ENCODE measurements at regions not wholly inside any gene's neighbourhood (a gene's known extent, or its start where the extent isn't known, plus 50 kb on each side); places are given as distances from the start of the nearest gene placed in this dataset.

DNA sequence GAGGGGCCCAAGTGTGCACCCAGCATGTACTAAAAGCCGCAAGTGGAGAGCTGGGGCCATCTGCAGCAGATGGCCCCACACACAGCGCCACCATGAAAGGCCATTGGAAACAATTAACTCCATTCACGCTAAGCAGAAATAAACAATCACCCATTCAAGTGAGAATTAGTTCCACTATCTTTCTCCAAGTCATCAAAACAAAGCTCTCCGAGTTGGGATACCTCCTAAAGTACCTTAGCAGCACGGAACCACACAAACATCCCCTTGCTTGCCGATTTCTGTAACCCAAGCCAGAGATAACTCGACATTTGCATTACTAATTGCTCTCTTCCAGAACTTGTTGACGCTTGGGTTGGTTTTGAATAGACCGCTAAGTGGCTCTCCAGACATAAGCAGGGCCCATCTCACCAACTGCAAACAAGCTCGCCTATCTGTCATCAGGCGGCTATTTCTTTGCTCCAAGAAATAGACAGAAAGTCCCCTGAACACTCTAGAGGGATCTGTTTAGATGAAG lies 840.6 kb upstream of the SALL3 start:
- ATAC-seq: no peak
- no peak for TF ChIP-seq TCF4 (CRISPR knock-in tag; IDR thresholded peaks at IDR 0.05; ENCODE audit: borderline replicate concordance)
- no peak for TF ChIP-seq ZC3H10 (CRISPR knock-in tag; IDR thresholded peaks at IDR 0.05)
- TF ChIP-seq GLIS3 (CRISPR knock-in tag; IDR thresholded peaks at IDR 0.05): no peak
- TF ChIP-seq OSR1 (CRISPR knock-in tag; IDR thresholded peaks at IDR 0.05): no peak
- no peak for TF ChIP-seq ESRRG (CRISPR knock-in tag; IDR thresholded peaks at IDR 0.05)
- TF ChIP-seq ZFP3 (CRISPR knock-in tag; IDR thresholded peaks at IDR 0.05): no peak
- TF ChIP-seq, protein P1, sequence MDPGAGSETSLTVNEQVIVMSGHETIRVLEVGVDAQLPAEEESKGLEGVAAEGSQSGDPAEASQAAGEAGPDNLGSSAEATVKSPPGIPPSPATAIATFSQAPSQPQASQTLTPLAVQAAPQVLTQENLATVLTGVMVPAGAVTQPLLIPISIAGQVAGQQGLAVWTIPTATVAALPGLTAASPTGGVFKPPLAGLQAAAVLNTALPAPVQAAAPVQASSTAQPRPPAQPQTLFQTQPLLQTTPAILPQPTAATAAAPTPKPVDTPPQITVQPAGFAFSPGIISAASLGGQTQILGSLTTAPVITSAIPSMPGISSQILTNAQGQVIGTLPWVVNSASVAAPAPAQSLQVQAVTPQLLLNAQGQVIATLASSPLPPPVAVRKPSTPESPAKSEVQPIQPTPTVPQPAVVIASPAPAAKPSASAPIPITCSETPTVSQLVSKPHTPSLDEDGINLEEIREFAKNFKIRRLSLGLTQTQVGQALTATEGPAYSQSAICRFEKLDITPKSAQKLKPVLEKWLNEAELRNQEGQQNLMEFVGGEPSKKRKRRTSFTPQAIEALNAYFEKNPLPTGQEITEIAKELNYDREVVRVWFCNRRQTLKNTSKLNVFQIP (CRISPR knock-in tag; IDR thresholded peaks at IDR 0.05; ENCODE audit: borderline replicate concordance, low read depth): no peak
- TF ChIP-seq PPARA (CRISPR knock-in tag; IDR thresholded peaks at IDR 0.05; ENCODE audit: borderline replicate concordance): no peak
- TF ChIP-seq ISL1 (CRISPR knock-in tag; IDR thresholded peaks at IDR 0.05): no peak

DNA sequence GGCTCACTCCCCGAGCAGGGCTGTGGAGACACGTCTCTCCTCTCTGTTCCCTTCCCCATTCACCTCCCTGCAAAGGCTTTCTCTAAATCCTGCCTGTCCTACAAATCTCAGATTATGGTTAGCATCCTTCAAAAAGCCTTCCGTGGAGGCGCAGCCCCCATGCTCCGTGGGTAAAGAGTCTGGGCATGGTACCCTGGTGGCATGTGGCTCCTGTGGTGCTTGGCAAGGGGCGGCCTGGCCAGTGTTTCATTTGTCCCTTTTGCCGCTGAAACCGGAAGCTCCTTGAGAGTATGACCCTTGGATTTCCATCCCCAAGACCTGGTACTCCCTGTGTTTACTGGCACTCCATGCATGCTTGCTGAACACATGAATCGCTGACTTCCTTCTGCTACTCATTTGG lies 839.3 kb upstream of the SALL3 start:
- no peak for TF ChIP-seq ISL1 (CRISPR knock-in tag; IDR thresholded peaks at IDR 0.05)
- TF ChIP-seq ZNF70 (CRISPR knock-in tag; IDR thresholded peaks at IDR 0.05): no peak
- no peak for TF ChIP-seq ZNF8 (CRISPR knock-in tag; IDR thresholded peaks at IDR 0.05)
- no peak for TF ChIP-seq TCF4 (CRISPR knock-in tag; IDR thresholded peaks at IDR 0.05; ENCODE audit: borderline replicate concordance)
- TF ChIP-seq, protein P2, sequence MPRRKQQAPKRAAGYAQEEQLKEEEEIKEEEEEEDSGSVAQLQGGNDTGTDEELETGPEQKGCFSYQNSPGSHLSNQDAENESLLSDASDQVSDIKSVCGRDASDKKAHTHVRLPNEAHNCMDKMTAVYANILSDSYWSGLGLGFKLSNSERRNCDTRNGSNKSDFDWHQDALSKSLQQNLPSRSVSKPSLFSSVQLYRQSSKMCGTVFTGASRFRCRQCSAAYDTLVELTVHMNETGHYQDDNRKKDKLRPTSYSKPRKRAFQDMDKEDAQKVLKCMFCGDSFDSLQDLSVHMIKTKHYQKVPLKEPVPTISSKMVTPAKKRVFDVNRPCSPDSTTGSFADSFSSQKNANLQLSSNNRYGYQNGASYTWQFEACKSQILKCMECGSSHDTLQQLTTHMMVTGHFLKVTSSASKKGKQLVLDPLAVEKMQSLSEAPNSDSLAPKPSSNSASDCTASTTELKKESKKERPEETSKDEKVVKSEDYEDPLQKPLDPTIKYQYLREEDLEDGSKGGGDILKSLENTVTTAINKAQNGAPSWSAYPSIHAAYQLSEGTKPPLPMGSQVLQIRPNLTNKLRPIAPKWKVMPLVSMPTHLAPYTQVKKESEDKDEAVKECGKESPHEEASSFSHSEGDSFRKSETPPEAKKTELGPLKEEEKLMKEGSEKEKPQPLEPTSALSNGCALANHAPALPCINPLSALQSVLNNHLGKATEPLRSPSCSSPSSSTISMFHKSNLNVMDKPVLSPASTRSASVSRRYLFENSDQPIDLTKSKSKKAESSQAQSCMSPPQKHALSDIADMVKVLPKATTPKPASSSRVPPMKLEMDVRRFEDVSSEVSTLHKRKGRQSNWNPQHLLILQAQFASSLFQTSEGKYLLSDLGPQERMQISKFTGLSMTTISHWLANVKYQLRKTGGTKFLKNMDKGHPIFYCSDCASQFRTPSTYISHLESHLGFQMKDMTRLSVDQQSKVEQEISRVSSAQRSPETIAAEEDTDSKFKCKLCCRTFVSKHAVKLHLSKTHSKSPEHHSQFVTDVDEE (CRISPR knock-in tag; IDR thresholded peaks at IDR 0.05): no peak
- no peak for TF ChIP-seq CSDC2 (CRISPR knock-in tag; IDR thresholded peaks at IDR 0.05)
- TF ChIP-seq RARB (CRISPR knock-in tag; IDR thresholded peaks at IDR 0.05): no peak
- no peak for TF ChIP-seq OSR1 (CRISPR knock-in tag; IDR thresholded peaks at IDR 0.05)
- TF ChIP-seq PPARA (CRISPR knock-in tag; IDR thresholded peaks at IDR 0.05; ENCODE audit: borderline replicate concordance): no peak
- TF ChIP-seq, protein P1 (CRISPR knock-in tag; IDR thresholded peaks at IDR 0.05; ENCODE audit: borderline replicate concordance, low read depth): no peak
- no peak for TF ChIP-seq ZC3H10 (CRISPR knock-in tag; IDR thresholded peaks at IDR 0.05)
- TF ChIP-seq, protein P3, sequence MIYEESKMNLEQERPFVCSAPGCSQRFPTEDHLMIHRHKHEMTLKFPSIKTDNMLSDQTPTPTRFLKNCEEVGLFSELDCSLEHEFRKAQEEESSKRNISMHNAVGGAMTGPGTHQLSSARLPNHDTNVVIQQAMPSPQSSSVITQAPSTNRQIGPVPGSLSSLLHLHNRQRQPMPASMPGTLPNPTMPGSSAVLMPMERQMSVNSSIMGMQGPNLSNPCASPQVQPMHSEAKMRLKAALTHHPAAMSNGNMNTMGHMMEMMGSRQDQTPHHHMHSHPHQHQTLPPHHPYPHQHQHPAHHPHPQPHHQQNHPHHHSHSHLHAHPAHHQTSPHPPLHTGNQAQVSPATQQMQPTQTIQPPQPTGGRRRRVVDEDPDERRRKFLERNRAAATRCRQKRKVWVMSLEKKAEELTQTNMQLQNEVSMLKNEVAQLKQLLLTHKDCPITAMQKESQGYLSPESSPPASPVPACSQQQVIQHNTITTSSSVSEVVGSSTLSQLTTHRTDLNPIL (CRISPR knock-in tag; IDR thresholded peaks at IDR 0.05; ENCODE audit: low read depth): no peak
- no peak for TF ChIP-seq ARNTL (CRISPR knock-in tag; IDR thresholded peaks at IDR 0.05; ENCODE audit: borderline replicate concordance, low read depth)
- no peak for TF ChIP-seq ZNF565 (CRISPR knock-in tag; conservative IDR thresholded peaks at IDR 0.05; ENCODE audit: low read depth)
- no peak for ATAC-seq

DNA sequence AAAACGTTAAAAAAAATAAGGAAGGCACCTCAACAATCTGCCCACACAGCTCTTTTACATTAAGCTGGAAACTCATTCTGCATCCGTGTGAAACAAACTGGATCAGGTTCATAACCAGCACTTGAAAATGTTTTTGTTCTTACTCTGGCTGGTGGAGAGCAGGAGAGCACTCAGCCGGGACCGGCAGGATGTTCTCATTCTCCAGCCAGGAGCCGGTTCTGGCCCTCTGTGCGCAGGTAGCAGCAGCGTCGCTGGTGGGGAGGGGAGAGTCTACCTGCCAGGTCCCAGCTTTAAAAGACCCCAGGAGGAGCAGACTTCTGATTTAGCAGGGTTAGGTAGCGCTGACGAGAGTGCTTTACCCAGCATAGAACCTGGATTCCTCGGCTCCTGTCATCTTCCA lies 834.9 kb upstream of the SALL3 start:
- no peak for ATAC-seq
- TF ChIP-seq, protein P3 (CRISPR knock-in tag; IDR thresholded peaks at IDR 0.05; ENCODE audit: low read depth): no peak

DNA sequence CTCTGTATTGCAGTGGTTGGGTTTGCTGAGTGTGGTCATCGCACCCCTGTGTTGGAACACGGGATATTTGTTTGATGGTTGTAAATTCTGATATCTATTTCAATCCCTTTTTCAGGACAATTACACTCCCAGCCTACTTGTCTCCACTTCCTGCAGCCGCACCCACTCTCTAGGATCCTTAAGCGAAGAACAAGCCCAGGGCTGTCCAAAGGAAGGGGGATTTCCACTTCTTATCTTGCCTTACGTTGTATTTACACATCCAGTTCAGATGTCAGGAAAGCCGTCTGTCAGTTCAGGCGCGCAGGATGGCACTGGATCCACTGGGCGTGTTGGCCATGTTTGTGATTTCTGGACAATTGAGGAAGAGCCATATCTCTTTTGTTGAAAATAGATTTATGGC lies 834.5 kb upstream of the SALL3 start:
- TF ChIP-seq PPARA (CRISPR knock-in tag; IDR thresholded peaks at IDR 0.05; ENCODE audit: borderline replicate concordance): no peak
- TF ChIP-seq SNAI2 (CRISPR knock-in tag; IDR thresholded peaks at IDR 0.05): no peak
- TF ChIP-seq ISL1 (CRISPR knock-in tag; IDR thresholded peaks at IDR 0.05): no peak
- TF ChIP-seq ZFP30 (CRISPR knock-in tag; IDR thresholded peaks at IDR 0.05): no peak
- no peak for TF ChIP-seq TCF4 (CRISPR knock-in tag; IDR thresholded peaks at IDR 0.05; ENCODE audit: borderline replicate concordance)
- no peak for TF ChIP-seq ESRRG (CRISPR knock-in tag; IDR thresholded peaks at IDR 0.05)
- TF ChIP-seq, protein P4, sequence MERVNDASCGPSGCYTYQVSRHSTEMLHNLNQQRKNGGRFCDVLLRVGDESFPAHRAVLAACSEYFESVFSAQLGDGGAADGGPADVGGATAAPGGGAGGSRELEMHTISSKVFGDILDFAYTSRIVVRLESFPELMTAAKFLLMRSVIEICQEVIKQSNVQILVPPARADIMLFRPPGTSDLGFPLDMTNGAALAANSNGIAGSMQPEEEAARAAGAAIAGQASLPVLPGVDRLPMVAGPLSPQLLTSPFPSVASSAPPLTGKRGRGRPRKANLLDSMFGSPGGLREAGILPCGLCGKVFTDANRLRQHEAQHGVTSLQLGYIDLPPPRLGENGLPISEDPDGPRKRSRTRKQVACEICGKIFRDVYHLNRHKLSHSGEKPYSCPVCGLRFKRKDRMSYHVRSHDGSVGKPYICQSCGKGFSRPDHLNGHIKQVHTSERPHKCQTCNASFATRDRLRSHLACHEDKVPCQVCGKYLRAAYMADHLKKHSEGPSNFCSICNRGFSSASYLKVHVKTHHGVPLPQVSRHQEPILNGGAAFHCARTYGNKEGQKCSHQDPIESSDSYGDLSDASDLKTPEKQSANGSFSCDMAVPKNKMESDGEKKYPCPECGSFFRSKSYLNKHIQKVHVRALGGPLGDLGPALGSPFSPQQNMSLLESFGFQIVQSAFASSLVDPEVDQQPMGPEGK (CRISPR knock-in tag; IDR thresholded peaks at IDR 0.05; ENCODE audit: borderline replicate concordance): no peak
- TF ChIP-seq, protein P1 (CRISPR knock-in tag; IDR thresholded peaks at IDR 0.05; ENCODE audit: borderline replicate concordance, low read depth): no peak
- TF ChIP-seq, protein P3 (CRISPR knock-in tag; IDR thresholded peaks at IDR 0.05; ENCODE audit: low read depth): no peak
- no peak for TF ChIP-seq ZNF70 (CRISPR knock-in tag; IDR thresholded peaks at IDR 0.05)
- TF ChIP-seq ZNF8 (CRISPR knock-in tag; IDR thresholded peaks at IDR 0.05): no peak
- no peak for ATAC-seq
